ENCODE measurements at regions not wholly inside any gene's neighbourhood (a gene's known extent, or its start where the extent isn't known, plus 50 kb on each side); places are given as distances from the start of the nearest gene placed in this dataset.

GRCh38 chr14:71532790-71533189, 399.4 kb upstream of the RGS6 start:
- no peak for DNase-seq (ENCODE audit: low spot score)
- H3K27ac ChIP-seq: no peak overlapping the region
- ChIA-PET CTCF (no interaction called here), POLR2A (ENCODE audit: low non-redundant PET) (no interaction called here)
- TF ChIP-seq, protein P1, sequence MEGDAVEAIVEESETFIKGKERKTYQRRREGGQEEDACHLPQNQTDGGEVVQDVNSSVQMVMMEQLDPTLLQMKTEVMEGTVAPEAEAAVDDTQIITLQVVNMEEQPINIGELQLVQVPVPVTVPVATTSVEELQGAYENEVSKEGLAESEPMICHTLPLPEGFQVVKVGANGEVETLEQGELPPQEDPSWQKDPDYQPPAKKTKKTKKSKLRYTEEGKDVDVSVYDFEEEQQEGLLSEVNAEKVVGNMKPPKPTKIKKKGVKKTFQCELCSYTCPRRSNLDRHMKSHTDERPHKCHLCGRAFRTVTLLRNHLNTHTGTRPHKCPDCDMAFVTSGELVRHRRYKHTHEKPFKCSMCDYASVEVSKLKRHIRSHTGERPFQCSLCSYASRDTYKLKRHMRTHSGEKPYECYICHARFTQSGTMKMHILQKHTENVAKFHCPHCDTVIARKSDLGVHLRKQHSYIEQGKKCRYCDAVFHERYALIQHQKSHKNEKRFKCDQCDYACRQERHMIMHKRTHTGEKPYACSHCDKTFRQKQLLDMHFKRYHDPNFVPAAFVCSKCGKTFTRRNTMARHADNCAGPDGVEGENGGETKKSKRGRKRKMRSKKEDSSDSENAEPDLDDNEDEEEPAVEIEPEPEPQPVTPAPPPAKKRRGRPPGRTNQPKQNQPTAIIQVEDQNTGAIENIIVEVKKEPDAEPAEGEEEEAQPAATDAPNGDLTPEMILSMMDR (conservative IDR thresholded peaks at IDR 0.05; ENCODE audit: low read depth): no peak

DNA sequence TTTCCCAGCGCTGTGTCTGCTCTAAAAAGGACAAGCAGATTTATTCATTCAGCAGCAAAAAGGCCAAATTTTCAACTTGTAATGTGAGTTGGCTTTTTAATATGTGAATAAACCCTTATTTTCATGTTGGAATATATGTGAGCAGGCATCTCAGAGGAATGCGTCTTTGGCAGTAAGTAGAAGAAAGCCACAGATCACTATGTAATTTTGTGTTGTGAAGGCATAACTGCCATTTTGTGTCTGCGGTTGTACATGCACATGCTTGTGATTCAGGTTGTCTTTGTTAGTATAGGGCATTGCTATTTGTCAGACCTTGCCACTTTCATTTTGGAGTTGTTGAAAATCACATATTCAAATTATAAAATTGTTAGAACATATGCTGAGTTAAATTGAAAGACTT, 398.8 kb upstream of the RGS6 start:
- POLR2A ChIA-PET (ENCODE audit: low non-redundant PET): no interaction called here
- CTCF ChIA-PET: no interaction called here

GRCh38 chr14:71533800-71534199, 398.4 kb upstream of the RGS6 start:
- no peak overlapping the region for H3K27ac ChIP-seq
- DNase-seq (ENCODE audit: low spot score): no peak
- CTCF ChIA-PET: no interaction called here
- POLR2A ChIA-PET (ENCODE audit: low non-redundant PET): no interaction called here
- TF ChIP-seq, protein P1 (conservative IDR thresholded peaks at IDR 0.05; ENCODE audit: low read depth): no peak

More for the DNA sequence above, 398.8 kb upstream of the RGS6 start:
- TF ChIP-seq, protein P1 (conservative IDR thresholded peaks at IDR 0.05; ENCODE audit: low read depth): no peak
- no peak for DNase-seq (ENCODE audit: low spot score)
- H3K27ac ChIP-seq: no peak overlapping the region

DNA sequence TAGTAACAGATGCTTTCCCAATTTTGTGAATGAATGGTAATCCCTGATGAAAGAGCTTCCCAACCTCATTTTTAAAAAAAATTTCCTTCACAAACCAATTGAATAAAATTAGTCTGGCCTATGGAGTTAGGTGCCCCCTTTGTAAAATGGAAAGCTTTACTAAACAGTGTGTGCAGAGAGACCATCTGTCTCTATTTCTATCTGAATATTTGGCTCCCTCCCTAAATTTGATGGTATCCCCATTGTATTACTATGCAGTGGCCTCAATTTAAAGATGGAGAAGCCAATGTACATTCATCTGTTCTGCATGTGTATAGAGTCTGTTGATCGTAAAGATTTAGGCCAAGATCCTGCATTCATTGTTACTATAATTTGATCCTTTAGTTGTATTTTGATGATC, 397.7 kb upstream of the RGS6 start:
- TF ChIP-seq, protein P1 (conservative IDR thresholded peaks at IDR 0.05; ENCODE audit: low read depth): no peak
- CTCF ChIA-PET: interaction anchor here (0.5 kb wide), 1 partner anchor 363 kb away, joined by 3 read pairs; no protein-coding TSS in a partner anchor
- no peak overlapping the region for H3K27ac ChIP-seq
- no peak for DNase-seq (ENCODE audit: low spot score)
- POLR2A ChIA-PET (ENCODE audit: low non-redundant PET): no interaction called here

- POLR2A ChIA-PET (ENCODE audit: low non-redundant PET): no interaction called here
Measured at GRCh38 chr14:71536015-71536740, 396.1 kb upstream of the RGS6 start.

GRCh38 chr14:71536927-71537772, 395.1 kb upstream of the RGS6 start:
- no peak overlapping the region for H3K27ac ChIP-seq
- no peak for DNase-seq (ENCODE audit: low spot score)
- TF ChIP-seq, protein P1 (conservative IDR thresholded peaks at IDR 0.05; ENCODE audit: low read depth): no peak
- ChIA-PET POLR2A (ENCODE audit: low non-redundant PET) (no interaction called here), CTCF (no interaction called here)

More at GRCh38 chr14:71536015-71536740, 396.1 kb upstream of the RGS6 start:
- no peak for DNase-seq (ENCODE audit: low spot score)
- H3K27ac ChIP-seq: no peak overlapping the region
- CTCF ChIA-PET: interaction anchor here (0.6 kb wide), 1 partner anchor 8 kb away, joined by 3 read pairs; no protein-coding TSS in a partner anchor
- TF ChIP-seq, protein P1 (conservative IDR thresholded peaks at IDR 0.05; ENCODE audit: low read depth): no peak
